HEK293 (cell line): ENCODE measurements at regions not wholly inside any gene's neighbourhood (a gene's known extent, or its start where the extent isn't known, plus 50 kb on each side); places are given as distances from the start of the nearest gene placed in this dataset.

Experiments
- CTCF ChIA-PET: fragments of 350-600 bp; formaldehyde crosslinking; extraction: SDS; loops from one replicate; lab custom pipeline; 2021; ENCODE audit warnings: antibody characterized with exemption; lab: Yijun Ruan, JAX
- POLR2A ChIA-PET: fragments of 300-600 bp; formaldehyde crosslinking; extraction: SDS; loops from one replicate; lab custom pipeline; 2020; ENCODE audit warnings: antibody characterized with exemption, inconsistent platforms; lab: Yijun Ruan, JAX
- H3K27ac ChIP-seq: fragments of 200-500 bp; sonication (Bioruptor generic); 2 replicates; pipeline ENCODE4 v1.5.1; 2014; ENCODE audit warnings: low read depth, low read length, control low read depth, inconsistent platforms; ENCODE audit errors: extremely low read depth
- H3K36me3 ChIP-seq, 2 experiments: fragments of 200-500 bp in 1 of 2; sonication (Bioruptor generic) in 1 of 2; 1 replicate in 1 of 2; 2 replicates in 1 of 2; pipeline ENCODE4 v1.5.1; 2014 to 2017; ENCODE audit warnings: inconsistent platforms in 2 of 2, low read length in 2 of 2; ENCODE audit not compliant: control insufficient read depth in 2 of 2, insufficient read depth in 1 of 2
- H3K4me1 ChIP-seq: fragments of 200-500 bp; sonication (Bioruptor generic); 2 replicates; pipeline ENCODE4 v1.5.1; 2014; ENCODE audit warnings: mild to moderate bottlenecking, low read length, inconsistent platforms; ENCODE audit not compliant: control insufficient read depth, insufficient read depth
- H3K4me3 ChIP-seq: 2 replicates; pipeline ENCODE4 v1.5.1; 2011; ENCODE audit warnings: low read depth, mild to moderate bottlenecking, control low read depth, low read length, moderate library complexity
- H3K9me3 ChIP-seq: fragments of 200-500 bp; sonication (Bioruptor generic); 2 replicates; pipeline ENCODE4 v1.5.1; 2014; ENCODE audit warnings: low read depth, low read length, inconsistent platforms; ENCODE audit not compliant: control insufficient read depth, insufficient read depth
- SALL2 ChIP-seq: fragments of 450-650 bp; formaldehyde crosslinking; IDR thresholded peaks from 2 replicates; pipeline ENCODE4 v1.5.0; 2017; ENCODE audit warnings: missing biosample characterization, mild to moderate bottlenecking, missing genetic modification characterization, borderline replicate concordance
- SCRT2 ChIP-seq: fragments of 450-650 bp; formaldehyde crosslinking; IDR thresholded peaks from 2 replicates; pipeline ENCODE4 v1.5.1; 2016; ENCODE audit warnings: missing biosample characterization, missing genetic modification characterization
- YY1 ChIP-seq: fragments of 450-650 bp; formaldehyde crosslinking; IDR thresholded peaks from 2 replicates; pipeline ENCODE4 v1.5.1; 2018; ENCODE audit warnings: missing biosample characterization, missing genetic modification characterization
- ZEB2 ChIP-seq: fragments of 450-650 bp; formaldehyde crosslinking; IDR thresholded peaks from 2 replicates; pipeline ENCODE4 v1.5.1; 2016; ENCODE audit warnings: missing biosample characterization, missing genetic modification characterization
- ZNF174 ChIP-seq: fragments of 450-650 bp; formaldehyde crosslinking; IDR thresholded peaks from 2 replicates; pipeline ENCODE4 v1.5.0; 2017; ENCODE audit warnings: missing biosample characterization, mild to moderate bottlenecking, missing genetic modification characterization
- ZNF19 ChIP-seq: fragments of 450-650 bp; formaldehyde crosslinking; IDR thresholded peaks from 2 replicates; pipeline ENCODE4; 2016; ENCODE audit warnings: missing biosample characterization, missing genetic modification characterization, low read depth
- ZNF2 ChIP-seq: fragments of 450-650 bp; formaldehyde crosslinking; IDR thresholded peaks from 2 replicates; pipeline ENCODE4 v1.5.1; 2016; ENCODE audit warnings: missing biosample characterization, missing genetic modification characterization
- ZNF211 ChIP-seq: fragments of 450-650 bp; formaldehyde crosslinking; IDR thresholded peaks from 2 replicates; pipeline ENCODE4 v1.5.1; 2016; ENCODE audit warnings: low read depth, missing biosample characterization, missing genetic modification characterization
- ZNF214 ChIP-seq: fragments of 450-650 bp; formaldehyde crosslinking; IDR thresholded peaks from 2 replicates; pipeline ENCODE4 v1.5.1; 2017; ENCODE audit warnings: missing biosample characterization, mild to moderate bottlenecking, missing genetic modification characterization, borderline replicate concordance
- ZNF394 ChIP-seq: fragments of 450-650 bp; formaldehyde crosslinking; IDR thresholded peaks from 2 replicates; pipeline ENCODE4 v1.5.1; 2016; ENCODE audit warnings: missing biosample characterization, missing genetic modification characterization, mild to moderate bottlenecking, moderate library complexity, borderline replicate concordance
- ZNF423 ChIP-seq: fragments of 450-650 bp; formaldehyde crosslinking; IDR thresholded peaks from 2 replicates; pipeline ENCODE4 v1.5.1; 2016; ENCODE audit warnings: missing biosample characterization, missing genetic modification characterization
- ZNF514 ChIP-seq: fragments of 450-650 bp; formaldehyde crosslinking; IDR thresholded peaks from 2 replicates; pipeline ENCODE4 v1.5.1; 2016; ENCODE audit warnings: missing biosample characterization, missing genetic modification characterization
- ZNF654 ChIP-seq: fragments of 450-650 bp; formaldehyde crosslinking; IDR thresholded peaks from 2 replicates; pipeline ENCODE4 v1.5.1; 2016; ENCODE audit warnings: low read depth, missing biosample characterization, missing genetic modification characterization
- ZNF658 ChIP-seq: fragments of 450-650 bp; formaldehyde crosslinking; IDR thresholded peaks from 2 replicates; pipeline ENCODE4; 2016; ENCODE audit warnings: missing biosample characterization, missing genetic modification characterization
- ZNF707 ChIP-seq: fragments of 450-650 bp; formaldehyde crosslinking; IDR thresholded peaks from 2 replicates; pipeline ENCODE4 v1.5.1; 2016; ENCODE audit warnings: missing biosample characterization, missing genetic modification characterization
- ZNF747 ChIP-seq: fragments of 450-650 bp; formaldehyde crosslinking; IDR thresholded peaks from 2 replicates; pipeline ENCODE4 v1.5.1; 2016; ENCODE audit warnings: missing biosample characterization, missing genetic modification characterization
- ZNF777 ChIP-seq: fragments of 450-650 bp; formaldehyde crosslinking; IDR thresholded peaks from 2 replicates; pipeline ENCODE4 v1.5.1; 2017; ENCODE audit warnings: missing biosample characterization, missing genetic modification characterization, borderline replicate concordance
- TF ChIP-seq, protein P1 (sequence below): fragments of 450-650 bp; formaldehyde crosslinking; IDR thresholded peaks from 2 replicates; pipeline ENCODE4 v1.5.1; 2016; ENCODE audit warnings: missing biosample characterization, missing genetic modification characterization
- TF ChIP-seq, protein P2 (sequence below): fragments of 450-650 bp; formaldehyde crosslinking; IDR thresholded peaks from 2 replicates; pipeline ENCODE4 v1.5.1; 2016; ENCODE audit warnings: missing biosample characterization, missing genetic modification characterization
- TF ChIP-seq, protein P3 (sequence below): fragments of 450-650 bp; formaldehyde crosslinking; IDR thresholded peaks from 2 replicates; pipeline ENCODE4 v1.5.1; 2016; ENCODE audit warnings: missing biosample characterization, missing genetic modification characterization
- TF ChIP-seq, protein P4 (sequence below): fragments of 450-650 bp; formaldehyde crosslinking; optimal IDR thresholded peaks from 2 replicates; pipeline ENCODE3; 2016; ENCODE audit warnings: missing biosample characterization, mild to moderate bottlenecking, missing genetic modification characterization
- TF ChIP-seq, protein P5 (sequence below): fragments of 450-650 bp; formaldehyde crosslinking; conservative IDR thresholded peaks from 2 replicates; pipeline ENCODE4 v1.5.1; 2016; ENCODE audit warnings: low read depth, missing biosample characterization, missing genetic modification characterization

DNA sequence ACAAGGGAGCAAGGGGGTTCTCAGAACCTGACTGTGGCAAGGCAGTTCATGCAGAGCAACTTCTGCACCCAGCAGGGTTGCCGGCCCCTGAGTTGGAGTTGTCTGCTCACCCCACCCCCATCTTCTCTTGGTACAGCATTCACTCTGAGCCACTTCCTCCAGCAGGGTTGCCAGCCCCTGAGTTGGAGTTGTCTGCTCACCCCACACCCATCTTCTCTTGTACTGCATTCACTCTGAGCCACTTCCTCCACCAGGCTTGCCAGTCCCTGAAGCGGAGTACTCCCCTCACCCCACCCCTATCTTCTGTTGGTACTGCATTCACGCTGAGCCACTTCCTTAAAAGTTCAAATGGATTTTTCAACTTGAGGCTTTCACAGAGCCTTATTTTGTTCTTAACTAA lies 79.7 kb upstream of the SYNDIG1 start:
- Histone ChIP-seq H3K27ac (no peak overlapping the region), H3K36me3 (no peaks in the 10 kb centered on the region), H3K4me3 (no peak overlapping the region), H3K9me3 (no peaks in the 10 kb centered on the region), H3K4me1 (no peaks in the 10 kb centered on the region)
- POLR2A ChIA-PET = no interaction called here
- CTCF ChIA-PET = no interaction called here
- no peak for TF ChIP-seq ZNF654 (tag by site-specific recombination)
- TF ChIP-seq ZNF747 (tag by site-specific recombination) = no peak
- no peak for TF ChIP-seq ZNF777 (tag by site-specific recombination)
- TF ChIP-seq ZNF707 (tag by site-specific recombination) = no peak
- no peak for TF ChIP-seq ZNF2 (tag by site-specific recombination)
- TF ChIP-seq, protein P1, sequence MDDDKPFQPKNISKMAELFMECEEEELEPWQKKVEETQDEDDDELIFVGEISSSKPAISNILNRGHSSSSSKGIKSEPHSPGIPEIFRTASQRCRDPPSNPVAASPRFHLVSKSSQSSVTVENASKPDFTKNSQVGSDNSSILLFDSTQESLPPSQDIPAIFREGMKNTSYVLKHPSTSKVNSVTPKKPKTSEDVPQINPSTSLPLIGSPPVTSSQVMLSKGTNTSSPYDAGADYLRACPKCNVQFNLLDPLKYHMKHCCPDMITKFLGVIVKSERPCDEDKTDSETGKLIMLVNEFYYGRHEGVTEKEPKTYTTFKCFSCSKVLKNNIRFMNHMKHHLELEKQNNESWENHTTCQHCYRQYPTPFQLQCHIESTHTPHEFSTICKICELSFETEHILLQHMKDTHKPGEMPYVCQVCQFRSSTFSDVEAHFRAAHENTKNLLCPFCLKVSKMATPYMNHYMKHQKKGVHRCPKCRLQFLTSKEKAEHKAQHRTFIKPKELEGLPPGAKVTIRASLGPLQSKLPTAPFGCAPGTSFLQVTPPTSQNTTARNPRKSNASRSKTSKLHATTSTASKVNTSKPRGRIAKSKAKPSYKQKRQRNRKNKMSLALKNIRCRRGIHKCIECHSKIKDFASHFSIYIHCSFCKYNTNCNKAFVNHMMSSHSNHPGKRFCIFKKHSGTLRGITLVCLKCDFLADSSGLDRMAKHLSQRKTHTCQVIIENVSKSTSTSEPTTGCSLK (tag by site-specific recombination) = no peak
- no peak for TF ChIP-seq ZNF514 (tag by site-specific recombination)
- no peak for TF ChIP-seq ZNF394 (tag by site-specific recombination)
- TF ChIP-seq ZNF658 (tag by site-specific recombination) = no peak
- no peak for TF ChIP-seq YY1
- TF ChIP-seq, protein P2, sequence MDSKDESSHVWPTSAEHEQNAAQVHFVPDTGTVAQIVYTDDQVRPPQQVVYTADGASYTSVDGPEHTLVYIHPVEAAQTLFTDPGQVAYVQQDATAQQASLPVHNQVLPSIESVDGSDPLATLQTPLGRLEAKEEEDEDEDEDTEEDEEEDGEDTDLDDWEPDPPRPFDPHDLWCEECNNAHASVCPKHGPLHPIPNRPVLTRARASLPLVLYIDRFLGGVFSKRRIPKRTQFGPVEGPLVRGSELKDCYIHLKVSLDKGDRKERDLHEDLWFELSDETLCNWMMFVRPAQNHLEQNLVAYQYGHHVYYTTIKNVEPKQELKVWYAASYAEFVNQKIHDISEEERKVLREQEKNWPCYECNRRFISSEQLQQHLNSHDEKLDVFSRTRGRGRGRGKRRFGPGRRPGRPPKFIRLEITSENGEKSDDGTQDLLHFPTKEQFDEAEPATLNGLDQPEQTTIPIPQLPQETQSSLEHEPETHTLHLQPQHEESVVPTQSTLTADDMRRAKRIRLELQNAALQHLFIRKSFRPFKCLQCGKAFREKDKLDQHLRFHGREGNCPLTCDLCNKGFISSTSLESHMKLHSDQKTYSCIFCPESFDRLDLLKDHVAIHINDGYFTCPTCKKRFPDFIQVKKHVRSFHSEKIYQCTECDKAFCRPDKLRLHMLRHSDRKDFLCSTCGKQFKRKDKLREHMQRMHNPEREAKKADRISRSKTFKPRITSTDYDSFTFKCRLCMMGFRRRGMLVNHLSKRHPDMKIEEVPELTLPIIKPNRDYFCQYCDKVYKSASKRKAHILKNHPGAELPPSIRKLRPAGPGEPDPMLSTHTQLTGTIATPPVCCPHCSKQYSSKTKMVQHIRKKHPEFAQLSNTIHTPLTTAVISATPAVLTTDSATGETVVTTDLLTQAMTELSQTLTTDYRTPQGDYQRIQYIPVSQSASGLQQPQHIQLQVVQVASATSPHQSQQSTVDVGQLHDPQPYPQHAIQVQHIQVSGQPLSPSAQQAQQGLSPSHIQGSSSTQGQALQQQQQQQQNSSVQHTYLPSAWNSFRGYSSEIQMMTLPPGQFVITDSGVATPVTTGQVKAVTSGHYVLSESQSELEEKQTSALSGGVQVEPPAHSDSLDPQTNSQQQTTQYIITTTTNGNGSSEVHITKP = no peak
- TF ChIP-seq SALL2 (tag by site-specific recombination) = no peak
- TF ChIP-seq ZNF174 = no peak
- no peak for TF ChIP-seq ZNF19 (tag by site-specific recombination)
- TF ChIP-seq ZNF211 = no peak
- TF ChIP-seq ZNF214 (tag by site-specific recombination) = no peak

DNA sequence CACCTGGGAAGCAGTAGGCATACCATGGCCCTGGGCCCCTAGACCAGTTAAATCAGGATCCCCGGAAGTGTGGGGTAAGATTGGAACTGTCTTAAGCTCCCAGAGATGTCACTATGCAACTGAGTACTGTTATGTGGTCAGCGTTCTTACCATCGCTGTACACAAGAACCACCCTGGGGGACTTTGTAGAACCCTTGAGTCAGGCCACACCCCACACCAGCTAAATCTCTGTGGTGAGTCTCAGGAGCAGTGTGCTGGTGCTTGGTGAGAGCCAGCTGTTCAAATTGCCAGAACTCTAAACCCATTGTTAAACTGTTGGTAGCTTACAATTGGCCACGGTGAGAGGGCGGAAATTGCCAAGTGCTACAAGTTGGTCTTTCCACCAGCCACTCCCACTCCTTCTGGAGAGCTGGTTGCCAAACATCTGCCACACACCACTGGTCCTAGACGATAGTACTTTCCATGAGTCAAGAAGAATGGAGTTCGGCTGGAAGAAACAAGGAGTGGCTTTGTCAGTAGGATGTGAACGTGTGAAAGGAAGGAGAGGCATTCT lies 80.5 kb upstream of the SYNDIG1 start:
- no peaks in the 10 kb centered on the region for H3K36me3 ChIP-seq
- H3K4me3 ChIP-seq = no peak overlapping the region
- H3K4me1 ChIP-seq = no peaks in the 10 kb centered on the region; the same call in 1 of the 2 replicates
- CTCF ChIA-PET = interaction anchor here (0.7 kb wide), 1 partner anchor 18 kb away, joined by 4 read pairs; no protein-coding TSS in a partner anchor
- no peak overlapping the region for H3K27ac ChIP-seq
- H3K9me3 ChIP-seq = no peaks in the 10 kb centered on the region
- POLR2A ChIA-PET = no interaction called here
- TF ChIP-seq ZEB2 (tag by site-specific recombination) = no peak
- no peak for TF ChIP-seq SCRT2
- TF ChIP-seq, protein P3, sequence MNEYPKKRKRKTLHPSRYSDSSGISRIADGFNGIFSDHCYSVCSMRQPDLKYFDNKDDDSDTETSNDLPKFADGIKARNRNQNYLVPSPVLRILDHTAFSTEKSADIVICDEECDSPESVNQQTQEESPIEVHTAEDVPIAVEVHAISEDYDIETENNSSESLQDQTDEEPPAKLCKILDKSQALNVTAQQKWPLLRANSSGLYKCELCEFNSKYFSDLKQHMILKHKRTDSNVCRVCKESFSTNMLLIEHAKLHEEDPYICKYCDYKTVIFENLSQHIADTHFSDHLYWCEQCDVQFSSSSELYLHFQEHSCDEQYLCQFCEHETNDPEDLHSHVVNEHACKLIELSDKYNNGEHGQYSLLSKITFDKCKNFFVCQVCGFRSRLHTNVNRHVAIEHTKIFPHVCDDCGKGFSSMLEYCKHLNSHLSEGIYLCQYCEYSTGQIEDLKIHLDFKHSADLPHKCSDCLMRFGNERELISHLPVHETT (tag by site-specific recombination) = no peak
- TF ChIP-seq ZNF423 = no peak
- TF ChIP-seq, protein P4, sequence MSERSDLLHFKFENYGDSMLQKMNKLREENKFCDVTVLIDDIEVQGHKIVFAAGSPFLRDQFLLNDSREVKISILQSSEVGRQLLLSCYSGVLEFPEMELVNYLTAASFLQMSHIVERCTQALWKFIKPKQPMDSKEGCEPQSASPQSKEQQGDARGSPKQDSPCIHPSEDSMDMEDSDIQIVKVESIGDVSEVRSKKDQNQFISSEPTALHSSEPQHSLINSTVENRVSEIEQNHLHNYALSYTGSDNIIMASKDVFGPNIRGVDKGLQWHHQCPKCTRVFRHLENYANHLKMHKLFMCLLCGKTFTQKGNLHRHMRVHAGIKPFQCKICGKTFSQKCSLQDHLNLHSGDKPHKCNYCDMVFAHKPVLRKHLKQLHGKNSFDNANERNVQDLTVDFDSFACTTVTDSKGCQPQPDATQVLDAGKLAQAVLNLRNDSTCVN = no peak
- TF ChIP-seq, protein P5, sequence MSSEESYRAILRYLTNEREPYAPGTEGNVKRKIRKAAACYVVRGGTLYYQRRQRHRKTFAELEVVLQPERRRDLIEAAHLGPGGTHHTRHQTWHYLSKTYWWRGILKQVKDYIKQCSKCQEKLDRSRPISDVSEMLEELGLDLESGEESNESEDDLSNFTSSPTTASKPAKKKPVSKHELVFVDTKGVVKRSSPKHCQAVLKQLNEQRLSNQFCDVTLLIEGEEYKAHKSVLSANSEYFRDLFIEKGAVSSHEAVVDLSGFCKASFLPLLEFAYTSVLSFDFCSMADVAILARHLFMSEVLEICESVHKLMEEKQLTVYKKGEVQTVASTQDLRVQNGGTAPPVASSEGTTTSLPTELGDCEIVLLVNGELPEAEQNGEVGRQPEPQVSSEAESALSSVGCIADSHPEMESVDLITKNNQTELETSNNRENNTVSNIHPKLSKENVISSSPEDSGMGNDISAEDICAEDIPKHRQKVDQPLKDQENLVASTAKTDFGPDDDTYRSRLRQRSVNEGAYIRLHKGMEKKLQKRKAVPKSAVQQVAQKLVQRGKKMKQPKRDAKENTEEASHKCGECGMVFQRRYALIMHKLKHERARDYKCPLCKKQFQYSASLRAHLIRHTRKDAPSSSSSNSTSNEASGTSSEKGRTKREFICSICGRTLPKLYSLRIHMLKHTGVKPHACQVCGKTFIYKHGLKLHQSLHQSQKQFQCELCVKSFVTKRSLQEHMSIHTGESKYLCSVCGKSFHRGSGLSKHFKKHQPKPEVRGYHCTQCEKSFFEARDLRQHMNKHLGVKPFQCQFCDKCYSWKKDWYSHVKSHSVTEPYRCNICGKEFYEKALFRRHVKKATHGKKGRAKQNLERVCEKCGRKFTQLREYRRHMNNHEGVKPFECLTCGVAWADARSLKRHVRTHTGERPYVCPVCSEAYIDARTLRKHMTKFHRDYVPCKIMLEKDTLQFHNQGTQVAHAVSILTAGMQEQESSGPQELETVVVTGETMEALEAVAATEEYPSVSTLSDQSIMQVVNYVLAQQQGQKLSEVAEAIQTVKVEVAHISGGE (tag by site-specific recombination) = no peak
